NCI-H187 treated with DMSO at 0.1 percent for 48 hours (cell line): ENCODE measurements at regions not wholly inside any gene's neighbourhood (a gene's known extent, or its start where the extent isn't known, plus 50 kb on each side); places are given as distances from the start of the nearest gene placed in this dataset.
"Not testable (repeated sequence)": the region's sequence is repeated elsewhere in the genome, so short reads cannot be mapped to it uniquely, and the experiment has no call there.

ENCODE experiments used
- DNase-seq: peaks from one replicate; lab custom pipeline; 2025; lab: John Stamatoyannopoulos, UW

GRCh38 chr1:34369701-34370455 lies 193.2 kb downstream of the C1orf94 start:
- DNase-seq = no peak

DNA sequence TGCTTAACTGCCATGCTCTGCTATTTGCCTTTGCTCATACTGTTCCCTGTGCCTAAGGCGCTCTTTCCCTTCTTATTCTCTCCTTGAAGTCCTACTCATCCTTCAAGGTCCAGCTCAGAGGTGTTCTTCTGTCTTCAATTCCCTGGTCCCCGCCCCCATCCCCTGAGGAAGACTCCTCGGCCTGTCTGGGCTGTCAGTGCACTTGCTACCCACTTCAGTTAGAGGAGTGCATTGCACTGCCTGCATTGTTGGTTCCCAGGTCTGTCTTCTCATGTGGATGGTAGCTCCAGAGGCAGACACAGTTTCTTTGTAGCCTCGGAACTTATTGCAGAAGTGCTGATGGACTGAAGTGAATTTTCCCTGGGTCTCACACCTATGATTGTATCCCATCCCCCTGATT lies 194.0 kb downstream of the C1orf94 start:
- DNase-seq = no peak

GRCh38 chr1:34371179-34371578 lies 194.5 kb downstream of the C1orf94 start:
- not testable (repeated sequence) for DNase-seq

DNA sequence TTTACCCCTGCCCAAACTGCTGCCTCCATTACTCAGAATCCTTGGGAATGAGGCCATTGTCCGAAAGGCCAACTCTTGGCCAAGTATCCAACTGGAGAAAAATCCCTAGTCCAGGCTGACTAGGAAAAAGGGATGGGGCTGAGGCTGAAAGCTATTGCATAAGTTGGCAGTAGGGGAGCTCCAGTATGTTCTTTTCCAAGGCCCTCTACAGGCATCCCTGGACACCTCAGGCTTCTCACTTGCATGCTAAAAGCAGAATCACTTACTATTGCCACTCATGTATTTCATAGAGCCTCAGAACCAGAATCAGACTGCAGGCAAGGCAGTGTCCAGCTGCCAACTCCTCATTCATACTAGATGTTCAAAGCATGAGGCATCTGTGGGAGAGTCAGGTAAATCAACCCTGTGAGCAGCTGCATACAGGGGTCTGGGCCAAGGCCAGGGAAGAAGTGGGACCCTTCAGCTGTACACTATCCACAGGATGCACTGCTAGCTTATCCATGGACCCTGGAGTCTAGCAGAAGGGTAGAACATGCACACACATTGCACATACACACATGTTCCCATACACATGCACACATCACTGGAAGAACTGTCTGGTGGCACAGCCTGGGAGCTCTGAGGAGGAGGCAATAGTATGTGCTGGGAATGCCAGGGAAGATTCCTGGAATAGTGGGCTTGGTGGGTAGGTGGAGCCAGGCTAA lies 195.3 kb downstream of the C1orf94 start:
- no peak for DNase-seq

- no peak for DNase-seq
These were observed 196.2 kb downstream of the C1orf94 start for GRCh38 chr1:34372891-34373290.

DNA sequence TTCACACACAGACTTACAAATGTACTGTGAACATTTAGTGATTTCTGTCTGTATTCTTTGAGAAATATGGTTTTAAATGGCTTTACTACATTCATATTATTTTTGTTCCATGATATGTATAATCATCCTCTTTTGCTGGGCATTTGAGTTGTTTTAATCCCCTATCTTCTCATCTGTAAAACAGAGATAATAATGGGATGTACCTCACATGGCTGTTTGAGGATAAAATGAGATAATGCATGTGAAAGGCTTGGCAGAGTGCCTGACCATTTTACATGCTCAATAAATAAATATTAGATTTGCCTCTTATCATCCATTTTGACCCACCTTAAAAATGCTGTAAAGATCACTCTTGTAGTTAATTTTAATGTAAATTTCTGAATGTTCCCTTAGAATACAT lies 197.2 kb downstream of the C1orf94 start:
- DNase-seq = no peak

DNA sequence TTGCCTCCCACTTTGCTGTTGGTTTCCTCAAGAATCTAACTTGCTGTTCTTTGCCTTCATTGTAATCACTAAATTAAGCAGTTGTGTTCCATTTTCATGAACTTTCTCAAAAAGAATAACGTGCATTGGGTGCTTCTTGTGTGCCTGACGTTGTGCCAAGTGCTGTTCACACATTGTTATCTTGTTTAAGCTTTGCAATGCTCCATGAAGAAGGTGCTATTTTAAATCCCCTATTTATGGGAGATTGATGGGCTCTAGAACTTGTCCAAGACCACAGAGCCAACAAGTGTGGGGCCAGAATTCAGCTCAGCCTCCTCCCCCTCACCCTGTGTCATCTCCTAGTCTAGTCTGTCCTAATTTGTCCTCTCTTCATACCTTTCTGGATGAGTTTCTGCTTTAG lies 199.8 kb downstream of the C1orf94 start:
- no peak for DNase-seq

DNA sequence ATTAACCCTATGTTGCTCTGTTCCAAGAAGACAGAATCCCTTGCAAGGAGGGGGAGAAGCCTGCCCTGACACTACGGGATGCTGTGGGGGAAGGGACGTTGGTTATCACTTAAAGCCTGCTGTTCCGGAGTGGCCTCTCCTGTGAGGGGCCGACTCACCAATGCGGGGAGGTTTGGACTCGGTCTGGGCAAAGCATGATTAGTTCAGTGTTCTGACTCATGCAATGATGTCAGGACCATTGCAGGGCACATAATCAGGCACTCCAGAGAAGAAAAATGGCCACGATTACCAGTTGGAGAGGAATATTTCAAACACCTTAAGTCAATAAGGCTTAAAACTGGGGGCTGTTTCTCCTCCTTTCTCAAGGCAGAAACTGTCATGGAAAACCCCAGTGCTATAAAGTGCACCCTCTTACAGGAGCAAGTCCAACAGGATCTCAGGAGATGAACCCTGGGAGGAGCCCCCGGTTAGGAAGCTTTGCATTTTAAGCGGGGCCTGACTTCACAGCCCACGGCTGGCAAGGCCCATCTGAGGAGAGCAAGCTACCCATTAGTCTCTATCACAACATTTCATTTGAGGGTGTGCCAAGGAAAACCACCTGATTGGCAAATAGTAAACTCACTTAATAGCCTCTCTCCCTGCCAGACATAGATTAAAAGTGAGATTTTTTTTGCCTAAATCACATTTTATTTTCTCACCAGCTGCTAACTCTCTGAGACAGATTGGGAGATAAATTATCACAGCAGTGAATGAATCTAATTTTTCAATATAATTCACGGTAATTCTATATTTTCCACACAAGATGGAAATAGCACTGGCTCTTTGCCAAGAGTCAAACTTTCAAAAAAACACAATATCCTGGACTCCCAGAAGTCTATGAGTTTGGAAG lies 202.5 kb downstream of the C1orf94 start:
- DNase-seq = no peak

- DNase-seq = no peak
These were observed 203.2 kb downstream of the C1orf94 start for GRCh38 chr1:34379911-34380310.

GRCh38 chr1:34380526-34381124 lies 203.9 kb downstream of the C1orf94 start:
- DNase-seq = no peak

- DNase-seq = no peak
These were observed 213.3 kb downstream of the C1orf94 start for GRCh38 chr1:34389974-34390373.

DNA sequence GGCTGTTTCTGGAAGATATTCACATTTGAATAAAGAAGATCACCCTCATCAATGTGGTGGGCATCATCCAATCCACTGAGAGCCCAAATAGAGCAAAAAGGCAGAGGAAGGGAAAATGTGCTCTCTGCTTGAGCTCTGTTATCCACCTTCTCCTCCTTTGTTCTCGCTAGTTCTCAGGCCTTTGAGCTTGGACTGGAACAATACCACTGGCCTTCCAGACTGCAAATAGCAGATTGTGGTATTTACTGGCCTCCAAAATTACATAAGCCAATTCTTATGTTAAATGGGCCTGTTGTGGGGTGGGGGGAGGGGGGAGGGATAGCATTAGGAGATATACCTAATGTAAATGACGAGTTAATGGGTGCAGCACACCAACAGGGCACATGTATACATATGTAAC lies 219.3 kb downstream of the C1orf94 start:
- no peak for DNase-seq

- DNase-seq = no peak
These were observed 221.7 kb downstream of the C1orf94 start for GRCh38 chr1:34398241-34398915.

- no peak for DNase-seq
These were observed 222.2 kb downstream of the C1orf94 start for GRCh38 chr1:34398916-34399275.

DNA sequence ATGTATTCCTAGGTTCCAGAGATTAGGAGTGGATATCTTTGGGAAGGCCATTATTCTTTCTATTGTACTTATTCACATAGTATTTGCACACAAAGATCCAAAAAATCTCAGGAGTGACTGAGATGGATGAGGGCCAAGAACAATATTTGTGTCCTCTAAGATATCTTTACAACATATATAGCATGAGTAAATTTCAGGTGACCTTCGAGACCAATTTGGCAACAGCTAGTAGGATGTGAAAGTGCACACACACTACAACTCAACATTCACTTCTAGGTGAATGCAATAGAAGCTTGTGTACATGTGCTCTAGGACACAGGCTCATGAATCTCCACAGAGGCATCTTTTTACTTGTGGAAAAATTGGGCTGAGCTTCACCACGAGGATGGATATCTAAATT lies 224.0 kb downstream of the C1orf94 start:
- DNase-seq = no peak

- DNase-seq = no peak
These were observed 226.4 kb downstream of the C1orf94 start for GRCh38 chr1:34403156-34403555.

DNA sequence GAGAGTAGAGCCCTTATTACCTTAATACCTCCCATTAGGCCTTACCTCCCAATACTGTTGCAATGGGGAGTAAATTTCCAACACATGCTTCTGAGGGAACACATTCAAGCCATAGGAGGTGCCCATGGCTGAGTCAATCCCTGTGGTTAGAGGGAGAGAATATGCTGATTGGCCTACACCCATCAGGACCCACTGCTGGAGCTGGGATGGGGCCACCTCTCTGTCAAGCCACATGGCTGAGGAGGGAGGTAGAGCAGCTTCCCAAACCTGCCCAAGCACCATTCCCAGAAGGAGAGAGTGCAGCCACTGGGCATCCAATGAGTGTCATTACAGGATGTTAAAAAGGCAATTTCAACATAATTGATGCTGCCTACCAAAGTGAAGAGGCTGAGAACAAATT lies 228.1 kb downstream of the C1orf94 start:
- no peak for DNase-seq

GRCh38 chr1:34405266-34405959 lies 228.7 kb downstream of the C1orf94 start:
- DNase-seq = no peak

GRCh38 chr1:34406377-34406776 lies 229.7 kb downstream of the C1orf94 start:
- DNase-seq = no peak

DNA sequence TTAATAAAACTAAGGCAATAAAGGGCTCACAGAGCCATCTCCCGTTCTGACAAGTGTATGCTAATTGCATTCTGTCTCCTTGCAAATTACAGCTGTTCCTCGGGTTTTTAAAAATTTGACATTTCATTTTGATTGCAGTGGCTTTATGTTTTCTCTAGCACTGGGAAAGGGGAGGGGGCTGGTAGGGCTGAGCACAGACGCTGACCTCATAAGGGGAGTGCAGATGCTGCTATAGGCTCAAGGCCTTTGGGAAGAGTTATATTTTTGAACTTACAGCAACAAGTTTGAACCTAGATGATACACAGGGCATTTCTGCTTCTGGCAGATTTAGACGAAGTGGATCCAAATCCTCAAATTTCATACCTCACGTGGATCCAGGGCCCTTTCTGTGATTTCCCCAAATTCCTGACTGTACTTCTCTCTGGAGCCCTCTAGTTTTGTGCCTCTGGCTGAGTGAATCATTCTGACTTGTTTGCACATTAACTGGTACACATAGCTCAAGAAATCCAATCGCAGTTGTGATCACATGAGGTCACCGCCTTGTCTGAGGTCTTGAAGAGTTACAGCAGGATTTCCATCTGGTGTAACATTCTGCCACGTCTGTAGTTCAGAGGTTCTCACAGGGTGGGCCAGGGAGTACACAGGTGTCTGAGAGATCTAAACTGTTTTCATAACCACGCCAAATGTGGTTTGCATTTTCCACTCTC lies 230.3 kb downstream of the C1orf94 start:
- no peak for DNase-seq

DNA sequence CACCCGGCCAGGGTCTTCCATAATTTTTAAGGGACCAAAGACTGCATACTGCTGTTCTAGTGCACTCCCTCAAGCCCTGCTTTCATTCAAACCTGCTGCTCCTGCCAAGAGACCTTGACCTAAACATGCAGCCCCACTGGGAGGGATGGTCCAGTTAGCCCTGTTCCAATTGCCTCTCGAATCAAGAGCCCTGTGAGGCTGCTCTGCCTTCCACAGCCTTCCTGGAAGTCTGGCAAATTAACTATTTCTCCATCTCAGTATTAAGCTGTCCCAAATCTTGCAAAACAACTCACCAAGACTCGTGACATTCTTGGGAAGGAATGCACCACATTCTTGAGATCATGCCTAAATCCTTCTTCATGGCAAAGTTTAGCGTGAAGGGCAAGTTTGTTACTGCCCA lies 231.3 kb downstream of the C1orf94 start:
- DNase-seq = no peak
